ENCODE measurements at regions not wholly inside any gene's neighbourhood (a gene's known extent, or its start where the extent isn't known, plus 50 kb on each side); places are given as distances from the start of the nearest gene placed in this dataset.

GRCh38 chr7:142248-142941 is 50.0 kb upstream of the FAM20C start:
- Histone ChIP-seq H4K20me1 (ENCODE audit: insufficient read depth, low read length) (no peaks in the 10 kb centered on the region), H3K9ac (ENCODE audit: low read length) (no peak overlapping the region), H3K36me3 (ENCODE audit: insufficient read depth, low read length) (no peaks in the 10 kb centered on the region), H3K4me1 (ENCODE audit: insufficient read depth, low read length) (no peaks in the 10 kb centered on the region), H3K9me3 (ENCODE audit: insufficient read depth, low read depth, low read length) (no peaks in the 10 kb centered on the region), H2AFZ (ENCODE audit: low read depth, low read length) (no peak overlapping the region), H3K4me3 (ENCODE audit: insufficient read depth, low read depth, low read length) (no peak overlapping the region), H3K4me2 (ENCODE audit: low read length) (no peak overlapping the region), H3K27me3 (ENCODE audit: insufficient read depth, low read length) (no peaks in the 10 kb centered on the region), H3K27ac (ENCODE audit: low read depth, low read length) (no peak overlapping the region), H3K79me2 (ENCODE audit: insufficient read depth, low read length) (no peaks in the 10 kb centered on the region)
- Mint-ChIP-seq H3K36me3 (ENCODE audit: low read depth, unreplicated experiment) (no peaks in the 10 kb centered on the region), H3K27me3 (ENCODE audit: low read depth, unreplicated experiment) (peaks cover 21% of the 10 kb centered on the region), H3K4me3 (ENCODE audit: unreplicated experiment) (no peak overlapping the region), H3K9me3 (ENCODE audit: unreplicated experiment) (no peaks in the 10 kb centered on the region), H3K4me1 (ENCODE audit: low read depth, unreplicated experiment) (no peaks in the 10 kb centered on the region), H3K27ac (ENCODE audit: unreplicated experiment) (no peak overlapping the region)
- TF ChIP-seq EZH2 (IDR thresholded peaks at IDR 0.05; ENCODE audit: insufficient read depth, low read length) (no peak), CTCF (IDR thresholded peaks at IDR 0.05; ENCODE audit: insufficient read depth, low read depth, low read length) (no peak)
- no peak for FAIRE-seq
- no peak for DNase-seq (ENCODE audit: low read depth)
